Spleen (tissue), 7 donors: ENCODE measurements at regions not wholly inside any gene's neighbourhood (a gene's known extent, or its start where the extent isn't known, plus 50 kb on each side); places are given as distances from the start of the nearest gene placed in this dataset.

Source experiments
- POLR2A ChIP-seq, 3 donors: fragments of 450-650 bp; IDR thresholded peaks; one replicate each; pipeline ENCODE4 v1.5.1; 2017; ENCODE audit warnings: antibody characterized with exemption in 3 of 3, mild to moderate bottlenecking in 1 of 3
- POLR2AphosphoS5 ChIP-seq, 3 donors: sonication (generic); formaldehyde crosslinking; IDR thresholded peaks; one replicate each; pipeline ENCODE4 v1.5.1; 2017; ENCODE audit warnings: antibody characterized with exemption in 3 of 3
- TF ChIP-seq, protein P1 (sequence below), 11 experiments: fragments of 200-600 bp in 7 of 11; fragments of 450-650 bp in 4 of 11; sonication (generic) in 4 of 11; IDR thresholded peaks in 8 of 11; conservative IDR thresholded peaks in 3 of 11; 1 replicate in 7 of 11; 2 replicates in 4 of 11; pipeline versions ENCODE4 v1.4.0 to v1.8.0; 2016 to 2021; ENCODE audit warnings: antibody characterized with exemption in 11 of 11, inconsistent platforms in 4 of 11, mild to moderate bottlenecking in 1 of 11
- donor health status: DM: no; HTN: no; CAD: no; lungs with moderate emphysema.
- donor health status: DM: no; HTN: no; CAD: no.
- donor health status: DM: no; HTN: no; CAD: no.

DNA sequence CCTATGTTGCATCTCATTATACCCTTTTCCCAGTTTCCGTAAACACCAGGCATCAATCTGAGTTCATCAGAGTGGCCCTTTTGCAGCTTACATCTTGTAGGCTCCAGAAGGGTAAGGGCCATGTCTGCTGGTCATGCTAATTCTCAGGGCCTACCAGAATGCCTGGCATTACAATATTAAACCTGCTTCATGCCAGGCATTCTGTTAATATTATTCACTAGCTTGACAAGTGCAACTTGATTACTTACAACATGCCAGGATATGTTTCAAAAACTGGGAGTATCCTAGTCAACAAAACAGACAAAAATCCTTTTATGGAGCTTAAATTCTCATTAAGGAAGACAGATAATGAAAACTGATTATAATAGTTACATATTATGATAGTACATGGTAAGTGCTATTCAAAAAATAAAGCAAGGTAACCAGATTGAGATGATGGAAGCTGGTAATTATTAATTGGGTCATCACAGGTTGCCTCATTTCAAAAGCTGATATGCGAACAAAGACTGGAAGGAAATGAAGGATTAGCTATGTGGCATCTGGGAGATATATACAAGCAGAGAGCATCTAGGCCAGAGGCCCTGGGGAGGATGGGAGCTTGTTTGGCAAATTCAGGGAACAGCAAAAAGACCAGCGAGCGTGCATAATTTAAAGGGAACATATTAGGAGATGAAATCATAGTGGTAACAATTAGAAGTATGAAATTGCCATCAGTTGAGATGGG lies 406.3 kb downstream of the DMRT2 start:
- TF ChIP-seq, protein P1, sequence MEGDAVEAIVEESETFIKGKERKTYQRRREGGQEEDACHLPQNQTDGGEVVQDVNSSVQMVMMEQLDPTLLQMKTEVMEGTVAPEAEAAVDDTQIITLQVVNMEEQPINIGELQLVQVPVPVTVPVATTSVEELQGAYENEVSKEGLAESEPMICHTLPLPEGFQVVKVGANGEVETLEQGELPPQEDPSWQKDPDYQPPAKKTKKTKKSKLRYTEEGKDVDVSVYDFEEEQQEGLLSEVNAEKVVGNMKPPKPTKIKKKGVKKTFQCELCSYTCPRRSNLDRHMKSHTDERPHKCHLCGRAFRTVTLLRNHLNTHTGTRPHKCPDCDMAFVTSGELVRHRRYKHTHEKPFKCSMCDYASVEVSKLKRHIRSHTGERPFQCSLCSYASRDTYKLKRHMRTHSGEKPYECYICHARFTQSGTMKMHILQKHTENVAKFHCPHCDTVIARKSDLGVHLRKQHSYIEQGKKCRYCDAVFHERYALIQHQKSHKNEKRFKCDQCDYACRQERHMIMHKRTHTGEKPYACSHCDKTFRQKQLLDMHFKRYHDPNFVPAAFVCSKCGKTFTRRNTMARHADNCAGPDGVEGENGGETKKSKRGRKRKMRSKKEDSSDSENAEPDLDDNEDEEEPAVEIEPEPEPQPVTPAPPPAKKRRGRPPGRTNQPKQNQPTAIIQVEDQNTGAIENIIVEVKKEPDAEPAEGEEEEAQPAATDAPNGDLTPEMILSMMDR (IDR thresholded peaks at IDR 0.05 in 8 of 11, conservative IDR thresholded peaks at IDR 0.05 in 3 of 11): no peak
- TF ChIP-seq POLR2AphosphoS5 (IDR thresholded peaks at IDR 0.05) (no peak), POLR2A (IDR thresholded peaks at IDR 0.05) (no peak)
